ENCODE measurements at regions not wholly inside any gene's neighbourhood (a gene's known extent, or its start where the extent isn't known, plus 50 kb on each side); places are given as distances from the start of the nearest gene placed in this dataset.
A peak's percentile ranks its signal among the peaks of the same experiment; 100 is the strongest.

- H3K27me3 ChIP-seq (ENCODE audit: insufficient read depth, poor library complexity, severe bottlenecking): no peaks in the 10 kb centered on the region
- TF ChIP-seq CTCF (IDR thresholded peaks at IDR 0.05; ENCODE audit: poor library complexity, severe bottlenecking): no peak
- H3K4me1 ChIP-seq (ENCODE audit: insufficient read depth, poor library complexity, severe bottlenecking): peaks cover 48% of the 10 kb centered on the region
- H3K27ac ChIP-seq (ENCODE audit: poor library complexity, severe bottlenecking): peak overlapping the region; percentile 72
- no peak overlapping the region for H3K4me3 ChIP-seq (ENCODE audit: severe bottlenecking)
- ATAC-seq (ENCODE audit: low read depth): peak; percentile 58
- H3K9me3 ChIP-seq (ENCODE audit: severe bottlenecking): no peaks in the 10 kb centered on the region
- no peaks in the 10 kb centered on the region for H3K36me3 ChIP-seq (ENCODE audit: low read depth)
- DNase-seq (ENCODE audit: low spot score): peak; percentile 64
These were observed 52.8 kb upstream of the DGKG start for GRCh38 chr3:186414735-186415419.

GRCh38 chr3:186413615-186414415, 51.8 kb upstream of the DGKG start:
- TF ChIP-seq CTCF (IDR thresholded peaks at IDR 0.05; ENCODE audit: poor library complexity, severe bottlenecking): no peak
- H3K4me3 ChIP-seq (ENCODE audit: severe bottlenecking): no peak overlapping the region
- DNase-seq (ENCODE audit: low spot score): no peak
- peak; percentile 41 for ATAC-seq (ENCODE audit: low read depth)
- no peaks in the 10 kb centered on the region for H3K27me3 ChIP-seq (ENCODE audit: insufficient read depth, poor library complexity, severe bottlenecking)
- peaks cover 48% of the 10 kb centered on the region for H3K4me1 ChIP-seq (ENCODE audit: insufficient read depth, poor library complexity, severe bottlenecking)
- H3K36me3 ChIP-seq (ENCODE audit: low read depth): no peaks in the 10 kb centered on the region
- H3K9me3 ChIP-seq (ENCODE audit: severe bottlenecking): no peaks in the 10 kb centered on the region
- peak overlapping the region; percentile 72 for H3K27ac ChIP-seq (ENCODE audit: poor library complexity, severe bottlenecking)

GRCh38 chr3:186411994-186412393, 50.0 kb upstream of the DGKG start:
- H3K27me3 ChIP-seq (ENCODE audit: insufficient read depth, poor library complexity, severe bottlenecking): no peaks in the 10 kb centered on the region
- ATAC-seq (ENCODE audit: low read depth): peak; percentile 63
- no peak for TF ChIP-seq CTCF (IDR thresholded peaks at IDR 0.05; ENCODE audit: poor library complexity, severe bottlenecking)
- no peaks in the 10 kb centered on the region for H3K9me3 ChIP-seq (ENCODE audit: severe bottlenecking)
- peaks cover 31% of the 10 kb centered on the region for H3K4me1 ChIP-seq (ENCODE audit: insufficient read depth, poor library complexity, severe bottlenecking)
- no peaks in the 10 kb centered on the region for H3K36me3 ChIP-seq (ENCODE audit: low read depth)
- DNase-seq (ENCODE audit: low spot score): no peak
- peak overlapping the region; percentile 4 for H3K27ac ChIP-seq (ENCODE audit: poor library complexity, severe bottlenecking)
- no peak overlapping the region for H3K4me3 ChIP-seq (ENCODE audit: severe bottlenecking)

Measured in RWPE2 (cell line).